ENCODE measurements at regions not wholly inside any gene's neighbourhood (a gene's known extent, or its start where the extent isn't known, plus 50 kb on each side); places are given as distances from the start of the nearest gene placed in this dataset.

Small RNA genes in the stretch of these regions (microRNA-seq; reads per million reads assigned to microRNA genes)
- 0.71 reads per million in 2 donors for gene MIR5002 (ENCODE audit: borderline number of aligned reads in 2 of 2, borderline replicate concordance in 1 of 2)
- 0 reads per million in 2 donors for gene MIR6083 (ENCODE audit: borderline number of aligned reads in 2 of 2, borderline replicate concordance in 1 of 2)

All from right atrium auricular region (tissue), 2 donors.